C4-2B (cell line): ENCODE measurements at regions not wholly inside any gene's neighbourhood (a gene's known extent, or its start where the extent isn't known, plus 50 kb on each side); places are given as distances from the start of the nearest gene placed in this dataset.

Experiments
- CTCF ChIP-seq: fragments of 450-650 bp; conservative IDR thresholded peaks from 2 replicates; pipeline ENCODE4 v1.5.1; 2017; ENCODE audit warnings: mild to moderate bottlenecking
- ZFX ChIP-seq: fragments of 450-650 bp; IDR thresholded peaks from 2 replicates; pipeline ENCODE4 v1.6.1; 2017

GRCh38 chr15:77852241-77853007 lies 219.7 kb upstream of the LINGO1 start:
- TF ChIP-seq CTCF (no peak), ZFX (no peak)
